VCaP (cell line): ENCODE measurements at regions not wholly inside any gene's neighbourhood (a gene's known extent, or its start where the extent isn't known, plus 50 kb on each side); places are given as distances from the start of the nearest gene placed in this dataset.

Source experiments
- H3K27ac ChIP-seq: fragments of 450-650 bp; 2 replicates; pipeline ENCODE4 v1.5.1; 2017
- CTCF ChIP-seq: fragments of 450-650 bp; conservative IDR thresholded peaks from 2 replicates; pipeline ENCODE4 v1.5.1; 2017; ENCODE audit warnings: mild to moderate bottlenecking, moderate library complexity

GRCh38 chr1:213749558-213749957 lies 238.2 kb upstream of the PROX1 start:
- no peak for TF ChIP-seq CTCF
- no peak overlapping the region for H3K27ac ChIP-seq

GRCh38 chr1:213750231-213751063 lies 237.3 kb upstream of the PROX1 start:
- TF ChIP-seq CTCF, result no peak
- H3K27ac ChIP-seq, result no peak overlapping the region

- TF ChIP-seq CTCF, result no peak
- H3K27ac ChIP-seq, result no peak overlapping the region
Measured at GRCh38 chr1:213751064-213751397, 236.7 kb upstream of the PROX1 start.

GRCh38 chr1:213759359-213760181 lies 228.2 kb upstream of the PROX1 start:
- no peak for TF ChIP-seq CTCF
- no peak overlapping the region for H3K27ac ChIP-seq

- TF ChIP-seq CTCF, result no peak
- no peak overlapping the region for H3K27ac ChIP-seq
Measured at GRCh38 chr1:213761845-213762407, 225.8 kb upstream of the PROX1 start.

DNA sequence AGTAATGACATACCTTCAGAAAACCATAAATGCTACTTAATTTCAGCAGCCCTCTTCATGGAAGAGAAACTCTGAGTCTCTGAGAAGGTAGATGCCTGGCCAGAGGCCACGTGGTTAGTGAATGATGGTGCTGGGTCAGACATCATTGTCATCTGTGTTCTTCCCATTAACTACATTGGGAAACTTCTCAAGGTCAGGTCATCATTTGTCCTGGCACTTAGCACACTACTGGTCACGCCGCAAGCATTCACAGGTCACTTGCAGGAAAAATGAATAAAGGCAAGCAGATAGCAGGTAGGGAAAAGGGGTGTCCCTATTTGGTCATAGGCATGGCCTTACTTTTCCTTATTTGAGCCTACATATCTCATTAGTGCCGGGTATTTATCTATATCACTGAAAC lies 220.1 kb upstream of the PROX1 start:
- no peak for TF ChIP-seq CTCF
- H3K27ac ChIP-seq, result no peak overlapping the region
